MG63 (cell line): ENCODE measurements at regions not wholly inside any gene's neighbourhood (a gene's known extent, or its start where the extent isn't known, plus 50 kb on each side); places are given as distances from the start of the nearest gene placed in this dataset.
A peak's percentile ranks its signal among the peaks of the same experiment; 100 is the strongest.

Experiments used
- DNase-seq: peaks from one replicate; pipeline ENCODE4 v3.0.0-alpha.2; 2020
- H3K27me3 ChIP-seq: fragments of 250-450 bp; sonication (Bioruptor Pico); 2 replicates; pipeline ENCODE4 v1.5.1; 2020; ENCODE audit warnings: mild to moderate bottlenecking, moderate library complexity
- H3K36me3 ChIP-seq: fragments of 250-450 bp; sonication (Bioruptor Pico); 2 replicates; pipeline ENCODE4 v1.5.1; 2020; ENCODE audit warnings: mild to moderate bottlenecking, moderate library complexity
- H3K4me3 ChIP-seq: fragments of 250-450 bp; sonication (Bioruptor Pico); 2 replicates; pipeline ENCODE4 v1.5.1; 2020; ENCODE audit warnings: mild to moderate bottlenecking, moderate library complexity
- H3K9me3 ChIP-seq: fragments of 250-450 bp; sonication (Bioruptor Pico); 2 replicates; pipeline ENCODE4 v1.5.1; 2020; ENCODE audit warnings: mild to moderate bottlenecking, moderate library complexity

DNA sequence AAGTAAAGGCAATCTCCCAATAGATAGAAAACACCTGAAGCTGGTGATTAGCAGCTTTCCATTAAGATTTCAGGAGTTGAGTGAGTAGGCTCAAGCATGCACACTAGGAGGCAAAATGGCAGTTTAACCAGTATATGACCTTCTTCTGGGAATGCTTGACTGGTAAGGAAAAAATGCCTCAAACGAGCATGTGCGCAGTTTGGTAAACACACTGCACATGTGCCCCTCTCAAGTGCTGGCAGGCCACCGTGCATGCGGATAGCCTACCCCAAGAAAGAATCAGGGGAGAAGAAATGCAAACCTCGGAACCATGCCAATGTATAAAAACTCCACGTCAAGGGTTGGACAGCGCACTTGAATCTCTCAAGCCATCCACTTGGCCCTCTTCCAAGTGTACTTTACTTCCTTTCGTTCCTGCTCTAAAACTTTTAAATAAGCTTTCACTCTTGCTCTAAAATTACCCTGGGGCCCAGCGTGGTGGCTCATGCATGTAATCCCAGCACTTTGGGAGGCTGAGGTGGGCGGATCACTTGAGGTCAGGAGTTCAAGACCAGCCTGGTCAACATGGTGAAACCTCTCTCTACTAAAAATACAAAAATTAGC, 98.8 kb upstream of the CDK1 start:
- H3K27me3 ChIP-seq, result peaks cover 2% of the 10 kb centered on the region; the same call in 1 of the 2 replicates
- no peak for DNase-seq
- no peak overlapping the region for H3K4me3 ChIP-seq
- H3K9me3 ChIP-seq, result no peaks in the 10 kb centered on the region
- no peaks in the 10 kb centered on the region for H3K36me3 ChIP-seq

- no peak overlapping the region for H3K4me3 ChIP-seq
- no peaks in the 10 kb centered on the region for H3K9me3 ChIP-seq
- no peaks in the 10 kb centered on the region for H3K36me3 ChIP-seq
- peaks cover 2% of the 10 kb centered on the region; the same call in 1 of the 2 replicates for H3K27me3 ChIP-seq
- DNase-seq, result no peak
Observed at GRCh38 chr10:60678978-60679377, 99.3 kb upstream of the CDK1 start.

DNA sequence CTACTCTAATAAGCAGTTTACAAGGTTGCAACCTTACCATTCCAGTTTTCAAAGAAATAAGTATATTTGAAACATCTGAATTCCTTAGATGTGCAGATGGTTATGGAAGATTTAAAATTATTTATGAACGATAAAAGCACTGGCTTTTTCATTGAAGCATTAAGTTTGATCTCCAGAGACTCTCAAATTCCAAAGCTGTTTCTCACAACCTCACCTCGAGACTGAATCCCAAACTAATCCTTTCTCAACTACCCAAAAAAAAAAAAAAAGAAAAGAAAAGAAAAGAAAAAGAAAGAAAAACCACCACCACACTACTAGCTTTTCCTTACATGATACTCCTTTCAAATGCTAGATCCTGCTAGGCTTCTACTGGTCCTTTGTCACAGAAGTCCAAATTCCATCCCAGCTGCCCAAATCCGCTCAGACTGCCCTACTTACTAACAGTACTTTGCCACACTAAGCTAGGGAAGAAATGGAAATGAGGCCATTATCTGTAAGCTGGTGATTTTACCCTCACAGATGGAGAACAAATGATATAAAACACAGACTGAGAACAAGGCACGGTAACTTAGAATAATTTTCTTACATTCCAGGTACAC, 100.6 kb upstream of the CDK1 start:
- no peaks in the 10 kb centered on the region for H3K36me3 ChIP-seq
- peaks cover 2% of the 10 kb centered on the region; the same call in 1 of the 2 replicates for H3K27me3 ChIP-seq
- H3K9me3 ChIP-seq, result no peaks in the 10 kb centered on the region
- no peak for DNase-seq
- H3K4me3 ChIP-seq, result no peak overlapping the region

DNA sequence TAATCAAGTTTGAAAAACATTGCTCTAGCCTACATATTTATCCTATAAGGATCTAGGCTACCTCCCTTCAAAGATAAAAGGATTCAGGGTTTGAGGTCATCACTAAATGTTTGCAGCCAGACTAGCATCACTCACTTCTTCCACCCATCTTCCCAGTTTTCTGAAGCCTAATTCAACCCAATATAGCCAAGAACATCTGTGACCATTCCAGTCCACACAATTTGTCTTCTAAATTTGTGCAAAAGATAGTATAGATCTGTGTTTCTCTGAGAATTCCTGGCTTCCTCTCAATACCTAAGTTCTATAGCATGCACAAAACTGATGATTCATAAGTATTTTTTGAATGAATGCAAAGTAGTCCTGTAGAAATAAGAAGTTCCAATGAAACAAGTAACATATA, 103.0 kb upstream of the CDK1 start:
- H3K27me3 ChIP-seq, result peaks cover 2% of the 10 kb centered on the region; the same call in 1 of the 2 replicates
- no peaks in the 10 kb centered on the region for H3K36me3 ChIP-seq
- no peak overlapping the region for H3K4me3 ChIP-seq
- no peak for DNase-seq
- no peaks in the 10 kb centered on the region for H3K9me3 ChIP-seq

GRCh38 chr10:60669501-60669900, 108.8 kb upstream of the CDK1 start:
- no peaks in the 10 kb centered on the region for H3K36me3 ChIP-seq
- H3K9me3 ChIP-seq, result no peaks in the 10 kb centered on the region
- no peaks in the 10 kb centered on the region for H3K27me3 ChIP-seq
- no peak for DNase-seq
- H3K4me3 ChIP-seq, result no peak overlapping the region

DNA sequence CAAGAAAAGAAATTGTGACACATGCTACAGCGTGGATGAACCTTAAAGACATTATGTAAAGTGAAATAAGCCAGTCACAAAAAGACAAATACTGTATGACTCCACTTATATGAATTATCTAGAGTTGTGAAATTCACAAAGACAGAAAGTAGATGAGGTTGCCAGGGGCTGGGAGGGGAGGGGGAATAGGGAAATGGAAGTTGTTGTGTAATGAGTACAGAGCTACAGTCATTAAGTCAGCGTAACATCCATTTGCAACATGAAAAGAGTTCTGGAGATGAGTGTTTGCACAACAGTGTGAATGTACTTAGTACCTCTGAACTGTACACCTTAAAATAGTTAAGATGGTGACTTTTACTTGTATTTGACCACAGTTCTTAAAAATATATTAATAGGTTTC, 112.1 kb upstream of the CDK1 start:
- no peaks in the 10 kb centered on the region for H3K36me3 ChIP-seq
- DNase-seq, result no peak
- no peak overlapping the region for H3K4me3 ChIP-seq
- no peaks in the 10 kb centered on the region for H3K9me3 ChIP-seq
- H3K27me3 ChIP-seq, result no peaks in the 10 kb centered on the region

DNA sequence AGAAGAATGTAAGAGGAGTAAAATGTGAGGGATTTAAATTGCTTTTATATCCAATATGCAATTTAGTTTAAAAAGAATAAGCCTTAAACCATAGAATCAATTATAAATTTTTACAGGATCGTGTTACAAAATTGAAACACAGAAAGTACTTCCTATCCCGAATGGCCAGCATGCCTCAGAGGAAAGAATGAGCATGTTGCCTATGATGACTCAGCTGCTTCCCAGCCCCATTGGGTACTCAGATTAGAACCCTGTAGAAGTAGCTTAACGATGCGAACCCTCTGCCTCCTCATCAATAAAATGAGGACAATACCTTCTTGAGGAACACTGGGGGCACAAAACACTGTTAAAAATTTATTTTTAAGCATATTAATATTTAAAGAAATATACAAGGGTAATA, 113.4 kb upstream of the CDK1 start:
- Histone ChIP-seq H3K9me3 (no peaks in the 10 kb centered on the region), H3K36me3 (no peaks in the 10 kb centered on the region), H3K4me3 (no peak overlapping the region), H3K27me3 (no peaks in the 10 kb centered on the region)
- no peak for DNase-seq

- Histone ChIP-seq H3K4me3 (no peak overlapping the region), H3K36me3 (no peaks in the 10 kb centered on the region), H3K27me3 (no peaks in the 10 kb centered on the region), H3K9me3 (no peaks in the 10 kb centered on the region)
- DNase-seq, result no peak
Observed at GRCh38 chr10:60663850-60664249, 114.4 kb upstream of the CDK1 start.

DNA sequence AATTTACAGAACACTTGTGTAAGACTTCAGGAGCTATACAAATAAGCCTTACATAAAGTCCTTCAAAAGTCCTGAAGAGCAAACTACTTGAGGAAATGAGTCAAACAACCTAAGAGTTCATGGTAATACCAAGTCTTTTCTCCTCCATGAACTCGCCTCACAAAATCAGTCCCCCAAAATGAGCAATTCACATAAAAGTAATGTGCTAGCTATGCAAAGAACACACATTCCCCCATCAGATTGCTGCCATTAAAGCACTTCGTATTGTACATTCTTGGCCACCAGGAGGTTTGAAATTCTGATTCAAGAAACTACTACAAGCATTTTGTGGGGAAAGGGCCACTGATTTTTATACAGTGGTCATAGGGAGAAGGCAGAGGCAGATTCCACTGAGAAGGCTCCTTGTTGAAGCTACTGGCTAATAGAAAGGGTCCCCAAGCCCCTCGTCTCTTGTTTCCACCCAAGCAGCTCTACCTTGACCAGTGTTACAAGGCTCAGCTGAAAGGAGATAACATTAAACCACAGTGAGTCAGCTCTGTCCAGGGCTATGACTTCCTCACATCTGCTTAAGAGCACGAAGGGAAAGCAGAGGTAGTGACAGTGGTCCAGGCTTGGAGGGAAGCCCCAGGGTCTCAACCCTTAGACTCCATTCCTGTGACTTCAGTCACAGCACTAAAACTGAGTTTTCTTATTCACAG, 115.2 kb upstream of the CDK1 start:
- no peaks in the 10 kb centered on the region for H3K36me3 ChIP-seq
- DNase-seq, result no peak
- H3K4me3 ChIP-seq, result no peak overlapping the region
- no peaks in the 10 kb centered on the region for H3K9me3 ChIP-seq
- no peaks in the 10 kb centered on the region for H3K27me3 ChIP-seq

DNA sequence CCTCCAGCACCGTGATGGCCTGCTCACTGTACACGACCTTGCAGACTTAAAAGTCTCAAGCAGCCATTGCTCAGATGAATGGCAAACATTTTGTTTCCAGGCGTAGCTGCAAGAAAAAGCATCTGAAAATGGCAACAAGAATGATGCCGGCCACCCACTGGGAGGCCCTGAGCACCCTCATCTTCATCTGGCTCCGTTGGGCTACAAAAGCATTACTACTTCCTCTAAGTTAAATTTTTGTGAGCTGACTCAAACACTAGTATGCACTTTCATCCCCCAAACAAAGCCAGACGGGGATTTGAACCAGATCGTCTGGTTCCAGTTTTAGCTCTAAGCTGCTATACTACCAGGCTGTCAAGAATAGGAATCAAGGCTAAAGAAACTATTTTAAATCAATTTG, 116.6 kb upstream of the CDK1 start:
- Histone ChIP-seq H3K9me3 (no peaks in the 10 kb centered on the region), H3K4me3 (no peak overlapping the region), H3K27me3 (no peaks in the 10 kb centered on the region), H3K36me3 (no peaks in the 10 kb centered on the region)
- peak; percentile 34 for DNase-seq

GRCh38 chr10:60660625-60661024, 117.7 kb upstream of the CDK1 start:
- Histone ChIP-seq H3K36me3 (no peaks in the 10 kb centered on the region), H3K9me3 (no peaks in the 10 kb centered on the region), H3K27me3 (no peaks in the 10 kb centered on the region), H3K4me3 (no peak overlapping the region)
- no peak for DNase-seq

- H3K4me3 ChIP-seq, result no peak overlapping the region
- H3K36me3 ChIP-seq, result no peaks in the 10 kb centered on the region
- DNase-seq, result no peak
- H3K9me3 ChIP-seq, result no peaks in the 10 kb centered on the region
- no peaks in the 10 kb centered on the region for H3K27me3 ChIP-seq
Observed at GRCh38 chr10:60654813-60655464, 123.3 kb upstream of the CDK1 start.

GRCh38 chr10:60652628-60653027, 125.7 kb upstream of the CDK1 start:
- no peaks in the 10 kb centered on the region for H3K9me3 ChIP-seq
- no peak for DNase-seq
- H3K27me3 ChIP-seq, result no peaks in the 10 kb centered on the region
- H3K36me3 ChIP-seq, result no peaks in the 10 kb centered on the region
- no peak overlapping the region for H3K4me3 ChIP-seq

DNA sequence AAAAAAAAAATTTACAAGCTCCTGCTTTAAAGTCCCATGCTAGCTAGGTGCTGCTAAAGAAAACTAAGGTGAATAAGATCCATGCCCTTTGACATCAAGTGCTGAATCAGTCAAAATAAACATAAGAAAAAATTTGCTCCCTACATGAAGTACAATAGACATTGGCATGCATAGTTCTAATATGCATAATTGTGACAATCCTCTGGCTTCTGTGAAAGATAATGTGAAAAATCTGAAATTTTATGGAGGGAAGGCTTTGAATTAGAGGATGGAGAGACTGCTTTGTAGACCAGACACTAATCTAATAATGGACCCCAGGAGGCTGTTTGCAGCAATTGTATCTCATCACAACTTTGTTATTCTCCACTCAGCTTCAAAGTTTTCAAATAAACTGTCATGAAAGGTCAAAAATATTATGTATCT, 127.9 kb upstream of the CDK1 start:
- no peak for DNase-seq
- H3K36me3 ChIP-seq, result no peaks in the 10 kb centered on the region
- no peaks in the 10 kb centered on the region for H3K27me3 ChIP-seq
- no peak overlapping the region for H3K4me3 ChIP-seq
- no peaks in the 10 kb centered on the region for H3K9me3 ChIP-seq

DNA sequence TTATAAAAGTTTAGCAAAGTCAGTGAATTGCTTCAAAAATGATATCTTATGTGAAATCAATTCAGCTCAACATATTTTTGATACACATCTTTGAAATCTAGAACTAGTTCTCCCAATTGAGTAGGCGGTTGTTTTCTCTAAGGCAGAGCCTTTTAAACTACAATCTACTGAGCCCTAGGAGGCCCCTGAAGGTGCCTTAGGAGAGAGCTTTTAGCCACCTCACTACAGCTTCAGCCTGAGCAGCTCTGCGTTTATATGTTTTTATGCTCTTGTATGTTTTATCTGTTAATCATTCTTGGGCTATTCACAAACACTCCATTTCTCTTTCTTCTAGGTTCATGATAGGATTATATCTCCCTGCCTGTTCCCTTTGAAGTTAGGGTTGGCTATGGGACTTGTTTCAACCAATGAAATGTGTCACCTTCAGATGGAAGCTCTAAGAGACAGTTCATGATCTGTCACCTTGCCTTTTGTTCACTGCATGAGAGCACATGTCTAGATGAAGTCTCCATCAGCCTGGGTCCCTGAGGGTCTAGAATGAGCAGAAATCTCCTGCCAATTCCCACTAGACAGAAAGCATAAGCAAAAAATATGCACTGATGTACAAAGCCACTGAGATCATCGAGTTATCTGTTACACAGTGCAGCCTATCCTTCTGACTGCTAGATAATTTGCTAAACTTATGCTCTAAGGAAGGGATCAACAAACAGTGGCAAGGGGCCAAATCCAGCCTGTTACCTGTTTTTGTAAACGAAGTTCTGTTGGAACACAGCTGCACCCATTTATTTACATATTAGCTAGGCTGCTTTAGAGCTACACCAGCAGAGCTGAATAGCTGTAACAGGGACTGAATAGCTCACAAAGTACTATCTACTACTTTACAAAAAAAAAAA, 128.5 kb upstream of the CDK1 start:
- H3K9me3 ChIP-seq, result no peaks in the 10 kb centered on the region
- DNase-seq, result no peak
- H3K27me3 ChIP-seq, result no peaks in the 10 kb centered on the region
- no peaks in the 10 kb centered on the region for H3K36me3 ChIP-seq
- H3K4me3 ChIP-seq, result no peak overlapping the region

DNA sequence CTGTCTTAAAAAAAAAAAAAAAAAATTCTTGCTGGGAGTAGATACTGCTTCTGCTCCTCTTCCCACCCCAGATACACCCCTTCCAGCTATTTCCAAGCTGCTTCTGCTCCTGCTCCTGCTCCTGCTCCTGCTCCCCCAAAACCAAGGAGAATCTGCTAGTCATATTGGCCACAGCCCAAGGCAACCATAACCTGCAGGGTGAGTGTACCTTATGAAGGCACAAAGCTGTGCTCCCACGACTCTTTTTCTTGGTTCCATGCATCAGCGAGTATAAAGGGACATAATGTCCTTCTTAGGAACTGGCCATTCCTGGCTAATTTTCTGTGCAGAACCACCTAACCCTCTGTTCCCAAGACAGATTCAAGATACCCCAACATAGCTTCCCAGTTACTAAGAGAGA, 129.5 kb upstream of the CDK1 start:
- H3K36me3 ChIP-seq, result no peaks in the 10 kb centered on the region
- no peak for DNase-seq
- H3K27me3 ChIP-seq, result no peaks in the 10 kb centered on the region
- no peak overlapping the region for H3K4me3 ChIP-seq
- no peaks in the 10 kb centered on the region for H3K9me3 ChIP-seq
